ENCODE measurements at regions not wholly inside any gene's neighbourhood (a gene's known extent, or its start where the extent isn't known, plus 50 kb on each side); places are given as distances from the start of the nearest gene placed in this dataset.

- TF ChIP-seq CTCF (conservative IDR thresholded peaks at IDR 0.05; ENCODE audit: low read length) (no peak), EZH2phosphoT487 (IDR thresholded peaks at IDR 0.05; ENCODE audit: borderline replicate concordance, low read depth, low read length) (no peak)
Observed at GRCh38 chr5:5031665-5032064, 108.5 kb upstream of the ADAMTS16 start.

Data from OCI-LY7 (cell line).